GM12873 (cell line): ENCODE measurements at regions not wholly inside any gene's neighbourhood (a gene's known extent, or its start where the extent isn't known, plus 50 kb on each side); places are given as distances from the start of the nearest gene placed in this dataset.

Experiments
- CTCF ChIP-seq: IDR thresholded peaks from 2 replicates; pipeline ENCODE4 v1.5.1; 2012; ENCODE audit warnings: low read depth, mild to moderate bottlenecking, moderate library complexity, low read length, control low read depth; ENCODE audit not compliant: insufficient read depth; ENCODE audit errors: missing control alignments

DNA sequence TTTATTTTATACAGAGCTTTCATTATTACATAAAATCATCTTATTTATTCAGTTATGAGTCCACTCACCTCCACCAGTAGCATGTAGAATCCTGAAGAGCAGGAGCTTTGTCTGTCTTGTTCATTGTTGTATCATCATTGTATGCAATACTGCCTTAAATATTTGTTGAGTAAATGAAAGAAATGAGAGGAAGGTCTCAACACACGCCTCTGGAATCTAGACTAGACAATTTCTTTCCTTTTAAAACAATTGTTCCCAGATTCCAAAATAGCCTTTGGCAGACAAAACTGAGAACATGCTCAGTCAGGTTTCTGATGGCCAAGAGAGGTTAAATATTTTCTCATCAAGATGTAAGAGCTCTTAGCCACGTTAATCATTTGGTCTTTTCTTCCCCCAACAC is 173.1 kb upstream of the AGR3 start:
- TF ChIP-seq CTCF, result no peak

- TF ChIP-seq CTCF, result no peak
Measured at GRCh38 chr7:17055596-17055995, 173.8 kb upstream of the AGR3 start.

GRCh38 chr7:17056491-17057142 is 174.8 kb upstream of the AGR3 start:
- no peak for TF ChIP-seq CTCF

GRCh38 chr7:17057143-17057509 is 175.3 kb upstream of the AGR3 start:
- no peak for TF ChIP-seq CTCF

- TF ChIP-seq CTCF, result no peak
Measured at GRCh38 chr7:17058568-17058967, 176.8 kb upstream of the AGR3 start.

- TF ChIP-seq CTCF, result no peak
Measured at GRCh38 chr7:17060051-17060450, 178.3 kb upstream of the AGR3 start.

DNA sequence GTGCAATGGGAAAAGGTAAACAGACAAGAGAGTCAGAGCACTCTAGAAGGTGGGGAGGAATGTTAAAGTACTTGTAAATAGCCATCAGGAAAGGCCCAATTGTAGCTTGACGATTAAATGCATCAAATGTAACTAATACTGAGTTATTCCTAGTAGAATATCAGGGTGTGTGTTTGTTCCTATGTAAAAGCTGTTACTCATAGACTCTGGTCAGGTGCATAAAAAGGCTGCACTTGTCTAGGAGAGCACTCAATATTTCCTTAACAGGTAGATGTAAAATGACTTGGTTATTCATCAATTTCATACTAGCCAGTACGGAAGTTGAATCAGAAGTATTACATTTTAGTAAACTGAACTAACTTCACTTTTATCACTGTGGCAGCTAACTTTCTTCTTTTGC is 179.7 kb upstream of the AGR3 start:
- no peak for TF ChIP-seq CTCF
